ENCODE measurements at regions not wholly inside any gene's neighbourhood (a gene's known extent, or its start where the extent isn't known, plus 50 kb on each side); places are given as distances from the start of the nearest gene placed in this dataset.

- H3K27me3 ChIP-seq (ENCODE audit: low read depth): no peaks in the 10 kb centered on the region
- no peaks in the 10 kb centered on the region for H3K36me3 ChIP-seq
- TF ChIP-seq CTCF (IDR thresholded peaks at IDR 0.05; ENCODE audit: borderline replicate concordance): no peak
- H3K4me1 ChIP-seq: peaks cover 18% of the 10 kb centered on the region
- no peak overlapping the region for H3K4me3 ChIP-seq
- H3K9me3 ChIP-seq (replicated peaks): peaks cover 9% of the 10 kb centered on the region
- H3K27ac ChIP-seq (replicated peaks): no peak overlapping the region
- no peak for DNase-seq
- intact Hi-C loops (cut with micrococcal nuclease): no loop called here
Measured at GRCh38 chr6:105800871-105801270, 285.3 kb upstream of the PRDM1 start.

GRCh38 chr6:105800398-105800797 is 285.7 kb upstream of the PRDM1 start:
- no peak for DNase-seq
- H3K36me3 ChIP-seq: no peaks in the 10 kb centered on the region
- no peak overlapping the region for H3K27ac ChIP-seq (replicated peaks)
- peaks cover 9% of the 10 kb centered on the region for H3K9me3 ChIP-seq (replicated peaks)
- intact Hi-C loops (cut with micrococcal nuclease): no loop called here
- H3K27me3 ChIP-seq (ENCODE audit: low read depth): no peaks in the 10 kb centered on the region
- peaks cover 18% of the 10 kb centered on the region for H3K4me1 ChIP-seq
- no peak for TF ChIP-seq CTCF (IDR thresholded peaks at IDR 0.05; ENCODE audit: borderline replicate concordance)
- H3K4me3 ChIP-seq: no peak overlapping the region

- peak overlapping the region; percentile 67 for H3K27ac ChIP-seq (replicated peaks)
- peaks cover 23% of the 10 kb centered on the region for H3K4me1 ChIP-seq
- no peaks in the 10 kb centered on the region for H3K36me3 ChIP-seq
- TF ChIP-seq CTCF (IDR thresholded peaks at IDR 0.05; ENCODE audit: borderline replicate concordance): no peak
- intact Hi-C loops (cut with micrococcal nuclease): no loop called here
- no peak overlapping the region for H3K4me3 ChIP-seq
- no peaks in the 10 kb centered on the region for H3K27me3 ChIP-seq (ENCODE audit: low read depth)
- H3K9me3 ChIP-seq (replicated peaks): peaks cover 9% of the 10 kb centered on the region
- DNase-seq: no peak
Measured at GRCh38 chr6:105799056-105799455, 287.1 kb upstream of the PRDM1 start.

GRCh38 chr6:105797983-105798453 is 288.1 kb upstream of the PRDM1 start:
- Histone ChIP-seq H3K27ac (replicated peaks) (peak overlapping the region; percentile 67), H3K4me3 (no peak overlapping the region), H3K36me3 (no peaks in the 10 kb centered on the region), H3K9me3 (replicated peaks) (peaks cover 9% of the 10 kb centered on the region), H3K27me3 (ENCODE audit: low read depth) (no peaks in the 10 kb centered on the region), H3K4me1 (peaks cover 26% of the 10 kb centered on the region)
- DNase-seq: no peak
- intact Hi-C loops (cut with micrococcal nuclease): no loop called here
- no peak for TF ChIP-seq CTCF (IDR thresholded peaks at IDR 0.05; ENCODE audit: borderline replicate concordance)

- no peak for DNase-seq
- intact Hi-C loops (cut with micrococcal nuclease): no loop called here
- Histone ChIP-seq H3K36me3 (no peaks in the 10 kb centered on the region), H3K27me3 (ENCODE audit: low read depth) (no peaks in the 10 kb centered on the region), H3K4me1 (peaks cover 26% of the 10 kb centered on the region), H3K4me3 (no peak overlapping the region), H3K9me3 (replicated peaks) (peaks cover 8% of the 10 kb centered on the region), H3K27ac (replicated peaks) (peak overlapping the region; percentile 67)
- no peak for TF ChIP-seq CTCF (IDR thresholded peaks at IDR 0.05; ENCODE audit: borderline replicate concordance)
Measured at GRCh38 chr6:105797286-105797979, 288.7 kb upstream of the PRDM1 start.

Data from left ventricle myocardium inferior (tissue), 1 donor.